OCI-LY7 (cell line): ENCODE measurements at regions not wholly inside any gene's neighbourhood (a gene's known extent, or its start where the extent isn't known, plus 50 kb on each side); places are given as distances from the start of the nearest gene placed in this dataset.

ENCODE experiments used
- BruUV-seq: library from RNA; stranded (reverse); fragments of 400-500 nt; replicated peaks from 2 replicates; lab custom pipeline; 2021; lab: Mats Ljungman, UMichigan
- CTCF ChIA-PET: fragments of 300-600 bp; sonication (Branson Sonifier 250); formaldehyde crosslinking; loops from one replicate; lab custom pipeline; 2022; ENCODE audit warnings: antibody characterized with exemption; ENCODE audit not compliant: unreplicated experiment; lab: Charles Lee
- POLR2A ChIA-PET: fragments of 300-600 bp; sonication (Branson Sonifier 250); formaldehyde crosslinking; loops from one replicate; lab custom pipeline; 2022; ENCODE audit warnings: antibody characterized with exemption; lab: Charles Lee
- DNase-seq: peaks from one replicate; pipeline ENCODE4 v3.0.0-alpha.2; 2015; ENCODE audit warnings: low spot score
- H2AFZ ChIP-seq: fragments of 200-600 bp; sonication (generic), shearing (Covaris generic); 2 replicates; pipeline ENCODE4 v1.6.1; 2014; ENCODE audit warnings: mild to moderate bottlenecking, antibody characterized with exemption, low read length, moderate library complexity
- H3K27ac ChIP-seq: fragments of 200-600 bp; sonication (generic); 2 replicates; pipeline ENCODE4 v1.5.1; 2014; ENCODE audit warnings: mixed run types, low read depth, mild to moderate bottlenecking, moderate library complexity, low read length, inconsistent platforms; ENCODE audit not compliant: poor library complexity, severe bottlenecking
- H3K36me3 ChIP-seq: fragments of 200-600 bp; sonication (generic); 2 replicates; pipeline ENCODE4 v1.6.1; 2014; ENCODE audit warnings: mild to moderate bottlenecking, antibody characterized with exemption, low read length, moderate library complexity, mixed read lengths; ENCODE audit not compliant: insufficient read depth
- H3K4me1 ChIP-seq: fragments of 200-600 bp; sonication (generic); 2 replicates; pipeline ENCODE4 v1.5.1; 2014; ENCODE audit warnings: mild to moderate bottlenecking, low read length; ENCODE audit not compliant: insufficient read depth, poor library complexity, severe bottlenecking
- H3K4me2 ChIP-seq: fragments of 200-600 bp; sonication (generic); 2 replicates; pipeline ENCODE4 v1.6.1; 2014; ENCODE audit warnings: mild to moderate bottlenecking, low read length
- H3K4me3 ChIP-seq: fragments of 200-600 bp; sonication (generic); 2 replicates; pipeline ENCODE4 v1.5.1; 2014; ENCODE audit warnings: mild to moderate bottlenecking, low read depth, low read length; ENCODE audit not compliant: poor library complexity, severe bottlenecking
- H3K79me2 ChIP-seq: fragments of 200-600 bp; sonication (generic); 2 replicates; pipeline ENCODE4 v1.6.1; 2016; ENCODE audit warnings: low read depth, mild to moderate bottlenecking, low read length, moderate library complexity, mixed read lengths; ENCODE audit not compliant: insufficient read depth
- H3K9me2 ChIP-seq: fragments of 200-600 bp; sonication (generic); 2 replicates; pipeline ENCODE4 v1.6.1; 2016; ENCODE audit warnings: mild to moderate bottlenecking, low read length, mixed read lengths; ENCODE audit not compliant: insufficient read depth
- H3K9me3 ChIP-seq: fragments of 200-600 bp; sonication (generic); 2 replicates; pipeline ENCODE4 v1.6.1; 2014; ENCODE audit warnings: mild to moderate bottlenecking, mixed run types, low read length, mixed read lengths
- H4K20me1 ChIP-seq: fragments of 200-600 bp; sonication (generic); 2 replicates; pipeline ENCODE4 v1.6.1; 2014; ENCODE audit warnings: mild to moderate bottlenecking, antibody characterized with exemption, low read length, moderate library complexity, mixed read lengths; ENCODE audit not compliant: insufficient read depth
- EZH2phosphoT487 ChIP-seq: fragments of 200-600 bp; sonication (generic); IDR thresholded peaks from 2 replicates; pipeline ENCODE4 v1.6.1; 2018; ENCODE audit warnings: low read depth, borderline replicate concordance, mild to moderate bottlenecking, mixed run types, antibody characterized with exemption, low read length, moderate library complexity, mixed read lengths
- intact Hi-C: fragments of 100-400 bp; cut with micrococcal nuclease; formaldehyde crosslinking; loops from one replicate; pipeline ENCODE4 v1.10.0; 2022; ENCODE audit not compliant: unreplicated experiment
- TF ChIP-seq, protein P1 (sequence below): fragments of 200-600 bp; sonication (generic); conservative IDR thresholded peaks from 2 replicates; pipeline ENCODE4 v1.5.1; 2014; ENCODE audit warnings: mild to moderate bottlenecking, antibody characterized with exemption, low read length, moderate library complexity, mixed read lengths

DNA sequence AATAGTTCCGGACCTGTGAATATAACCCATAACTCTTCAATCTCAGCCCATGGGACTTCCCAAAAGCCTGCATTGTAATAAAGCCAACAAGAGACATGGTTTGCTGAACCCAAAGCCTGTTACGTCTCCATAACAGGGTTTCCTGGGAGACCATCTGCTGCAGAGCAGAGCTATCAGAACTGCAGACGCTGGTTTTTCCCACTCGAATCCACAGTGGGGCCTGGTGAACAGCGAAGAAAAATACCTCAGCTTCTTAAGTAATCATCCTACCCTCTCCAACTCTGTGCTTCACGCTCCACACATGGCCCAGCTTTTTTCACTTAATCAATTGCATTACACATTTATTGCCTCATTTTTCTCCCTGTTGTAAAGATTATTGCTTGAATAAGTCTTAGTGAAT lies 409.5 kb upstream of the GRIA1 start:
- intact Hi-C loops, result no loop called here
- H3K9me3 ChIP-seq, result no peaks in the 10 kb centered on the region
- H3K27ac ChIP-seq, result no peak overlapping the region
- DNase-seq, result no peak
- H3K4me1 ChIP-seq, result no peaks in the 10 kb centered on the region
- BruUV-seq, result no TSS peak
- no peaks in the 10 kb centered on the region for H3K9me2 ChIP-seq
- no peak overlapping the region for H3K4me3 ChIP-seq
- no peak overlapping the region for H2AFZ ChIP-seq
- no peaks in the 10 kb centered on the region for H3K79me2 ChIP-seq
- ChIA-PET POLR2A (no interaction called here), CTCF (no interaction called here)
- H3K36me3 ChIP-seq, result no peaks in the 10 kb centered on the region
- no peak overlapping the region for H3K4me2 ChIP-seq
- TF ChIP-seq, protein P1, sequence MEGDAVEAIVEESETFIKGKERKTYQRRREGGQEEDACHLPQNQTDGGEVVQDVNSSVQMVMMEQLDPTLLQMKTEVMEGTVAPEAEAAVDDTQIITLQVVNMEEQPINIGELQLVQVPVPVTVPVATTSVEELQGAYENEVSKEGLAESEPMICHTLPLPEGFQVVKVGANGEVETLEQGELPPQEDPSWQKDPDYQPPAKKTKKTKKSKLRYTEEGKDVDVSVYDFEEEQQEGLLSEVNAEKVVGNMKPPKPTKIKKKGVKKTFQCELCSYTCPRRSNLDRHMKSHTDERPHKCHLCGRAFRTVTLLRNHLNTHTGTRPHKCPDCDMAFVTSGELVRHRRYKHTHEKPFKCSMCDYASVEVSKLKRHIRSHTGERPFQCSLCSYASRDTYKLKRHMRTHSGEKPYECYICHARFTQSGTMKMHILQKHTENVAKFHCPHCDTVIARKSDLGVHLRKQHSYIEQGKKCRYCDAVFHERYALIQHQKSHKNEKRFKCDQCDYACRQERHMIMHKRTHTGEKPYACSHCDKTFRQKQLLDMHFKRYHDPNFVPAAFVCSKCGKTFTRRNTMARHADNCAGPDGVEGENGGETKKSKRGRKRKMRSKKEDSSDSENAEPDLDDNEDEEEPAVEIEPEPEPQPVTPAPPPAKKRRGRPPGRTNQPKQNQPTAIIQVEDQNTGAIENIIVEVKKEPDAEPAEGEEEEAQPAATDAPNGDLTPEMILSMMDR, result no peak
- no peak for TF ChIP-seq EZH2phosphoT487
- H4K20me1 ChIP-seq, result no peaks in the 10 kb centered on the region

DNA sequence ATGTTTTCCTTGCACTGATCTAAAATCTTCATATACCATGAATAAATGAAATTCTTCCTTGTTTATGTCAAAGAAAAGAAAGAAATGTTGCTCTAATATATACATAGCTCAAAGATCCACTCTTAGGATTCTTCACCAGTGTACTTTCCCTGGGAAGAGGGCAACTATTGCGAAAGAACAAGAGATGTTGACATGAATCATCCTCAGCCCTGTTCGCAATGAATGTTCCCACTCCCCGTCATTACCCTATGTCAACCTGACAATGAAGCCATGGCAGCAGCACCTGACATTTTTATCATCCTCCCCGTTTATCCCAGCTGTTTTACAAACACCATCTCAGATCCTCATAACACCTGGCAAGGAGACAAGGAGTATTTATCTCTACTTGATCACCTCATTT lies 409.1 kb upstream of the GRIA1 start:
- no peak for DNase-seq
- no peaks in the 10 kb centered on the region for H4K20me1 ChIP-seq
- no peaks in the 10 kb centered on the region for H3K36me3 ChIP-seq
- no peak overlapping the region for H2AFZ ChIP-seq
- H3K4me1 ChIP-seq, result no peaks in the 10 kb centered on the region
- no peak overlapping the region for H3K27ac ChIP-seq
- no peaks in the 10 kb centered on the region for H3K9me3 ChIP-seq
- no peak for TF ChIP-seq EZH2phosphoT487
- TF ChIP-seq, protein P1, result no peak
- H3K4me2 ChIP-seq, result no peak overlapping the region
- POLR2A ChIA-PET, result no interaction called here
- intact Hi-C loops, result no loop called here
- no peak overlapping the region for H3K4me3 ChIP-seq
- no peaks in the 10 kb centered on the region for H3K9me2 ChIP-seq
- CTCF ChIA-PET, result no interaction called here
- no peaks in the 10 kb centered on the region for H3K79me2 ChIP-seq
- no TSS peak for BruUV-seq

- Histone ChIP-seq H2AFZ (no peak overlapping the region), H3K4me2 (no peak overlapping the region), H3K27ac (no peak overlapping the region), H3K4me1 (no peaks in the 10 kb centered on the region), H4K20me1 (no peaks in the 10 kb centered on the region), H3K9me3 (no peaks in the 10 kb centered on the region), H3K79me2 (no peaks in the 10 kb centered on the region), H3K9me2 (no peaks in the 10 kb centered on the region), H3K36me3 (no peaks in the 10 kb centered on the region), H3K4me3 (no peak overlapping the region)
- DNase-seq, result no peak
- POLR2A ChIA-PET, result no interaction called here
- intact Hi-C loops, result no loop called here
- no TSS peak for BruUV-seq
- TF ChIP-seq, protein P1, result no peak
- no peak for TF ChIP-seq EZH2phosphoT487
- CTCF ChIA-PET, result no interaction called here
Observed at GRCh38 chr5:153084511-153084910, 406.0 kb upstream of the GRIA1 start.
